ENCODE measurements at regions not wholly inside any gene's neighbourhood (a gene's known extent, or its start where the extent isn't known, plus 50 kb on each side); places are given as distances from the start of the nearest gene placed in this dataset.

DNA sequence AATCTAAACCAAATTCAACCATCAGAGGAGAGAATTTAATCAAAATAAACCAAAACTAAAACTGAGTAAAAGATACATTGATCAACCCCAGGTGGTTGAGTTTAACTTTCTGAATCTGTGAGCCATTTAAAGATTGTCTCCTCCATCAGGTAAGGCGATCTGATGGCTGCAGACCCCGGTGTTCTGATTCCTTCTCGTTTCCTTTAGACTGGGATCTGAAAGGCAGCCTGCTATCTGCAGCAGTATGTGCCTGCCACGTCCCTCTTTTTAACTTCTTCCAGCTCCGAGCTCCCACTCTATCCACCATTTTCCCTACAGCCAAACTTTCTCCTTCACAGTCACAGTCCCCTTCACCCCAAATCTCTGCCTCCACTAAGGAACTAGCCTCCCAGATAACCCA lies 66.1 kb upstream of the ARHGAP32 start:
- TF ChIP-seq, protein P1, sequence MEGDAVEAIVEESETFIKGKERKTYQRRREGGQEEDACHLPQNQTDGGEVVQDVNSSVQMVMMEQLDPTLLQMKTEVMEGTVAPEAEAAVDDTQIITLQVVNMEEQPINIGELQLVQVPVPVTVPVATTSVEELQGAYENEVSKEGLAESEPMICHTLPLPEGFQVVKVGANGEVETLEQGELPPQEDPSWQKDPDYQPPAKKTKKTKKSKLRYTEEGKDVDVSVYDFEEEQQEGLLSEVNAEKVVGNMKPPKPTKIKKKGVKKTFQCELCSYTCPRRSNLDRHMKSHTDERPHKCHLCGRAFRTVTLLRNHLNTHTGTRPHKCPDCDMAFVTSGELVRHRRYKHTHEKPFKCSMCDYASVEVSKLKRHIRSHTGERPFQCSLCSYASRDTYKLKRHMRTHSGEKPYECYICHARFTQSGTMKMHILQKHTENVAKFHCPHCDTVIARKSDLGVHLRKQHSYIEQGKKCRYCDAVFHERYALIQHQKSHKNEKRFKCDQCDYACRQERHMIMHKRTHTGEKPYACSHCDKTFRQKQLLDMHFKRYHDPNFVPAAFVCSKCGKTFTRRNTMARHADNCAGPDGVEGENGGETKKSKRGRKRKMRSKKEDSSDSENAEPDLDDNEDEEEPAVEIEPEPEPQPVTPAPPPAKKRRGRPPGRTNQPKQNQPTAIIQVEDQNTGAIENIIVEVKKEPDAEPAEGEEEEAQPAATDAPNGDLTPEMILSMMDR (IDR thresholded peaks at IDR 0.05; ENCODE audit: low read depth, low read length, poor library complexity, severe bottlenecking) = no peak
- no peak for TF ChIP-seq EZH2phosphoT487 (IDR thresholded peaks at IDR 0.05; ENCODE audit: borderline replicate concordance, low read length)
